ENCODE measurements at regions not wholly inside any gene's neighbourhood (a gene's known extent, or its start where the extent isn't known, plus 50 kb on each side); places are given as distances from the start of the nearest gene placed in this dataset.
"Not testable (repeated sequence)": the region's sequence is repeated elsewhere in the genome, so short reads cannot be mapped to it uniquely, and the experiment has no call there.

GRCh38 chr7:57740126-57740525 is 290.1 kb downstream of the ZNF716 start:
- H3K27me3 ChIP-seq (replicated peaks in 1 of 2; ENCODE audit: control insufficient read depth in 2 of 2, extremely low read depth in 1 of 2, insufficient read depth in 2 of 2, low read length in 1 of 2); CTCF ChIA-PET; H3K27me3 Mint-ChIP-seq; H3K27ac ChIP-seq (ENCODE audit: low read length); H3K27ac Mint-ChIP-seq; H3K4me3 Mint-ChIP-seq; H3K36me3 ChIP-seq (ENCODE audit: control insufficient read depth in 2 of 2, extremely low read depth in 1 of 2, insufficient read depth in 1 of 2, low read length in 1 of 2); H3K4me3 ChIP-seq (ENCODE audit: control insufficient read depth in 1 of 2, extremely low read depth in 1 of 2, low read length in 1 of 2); ATAC-seq (replicated peaks in 1 of 4); POLR2A ChIA-PET; H3K4me1 ChIP-seq (ENCODE audit: control insufficient read depth in 1 of 2, extremely low read depth in 1 of 2, insufficient read depth in 2 of 2, low read length in 2 of 2); H3K36me3 Mint-ChIP-seq; H3K9me3 ChIP-seq; DNase-seq; H3K4me1 Mint-ChIP-seq: not testable (repeated sequence)
- H3K9me3 Mint-ChIP-seq = peaks cover 13 to 20% (median 16%) of the 10 kb centered on the region in 3 donors
- no CpG with 5 or more reads among the region's 3 CpGs for WGBS (ENCODE audit: insufficient coverage)

- DNase-seq (no peak), ATAC-seq (replicated peaks in 1 of 4) (no peak)
- Histone ChIP-seq H3K36me3 (ENCODE audit: control insufficient read depth in 2 of 2, extremely low read depth in 1 of 2, insufficient read depth in 1 of 2, low read length in 1 of 2) (no peaks in the 10 kb centered on the region), H3K4me1 (ENCODE audit: control insufficient read depth in 1 of 2, extremely low read depth in 1 of 2, insufficient read depth in 2 of 2, low read length in 2 of 2) (no peaks in the 10 kb centered on the region), H3K9me3 (no peaks in the 10 kb centered on the region), H3K27ac (ENCODE audit: low read length) (no peak overlapping the region), H3K27me3 (replicated peaks in 1 of 2; ENCODE audit: control insufficient read depth in 2 of 2, extremely low read depth in 1 of 2, insufficient read depth in 2 of 2, low read length in 1 of 2) (no peaks in the 10 kb centered on the region), H3K4me3 (ENCODE audit: control insufficient read depth in 1 of 2, extremely low read depth in 1 of 2, low read length in 1 of 2) (no peak overlapping the region)
- ChIA-PET POLR2A (no interaction called here), CTCF (no interaction called here)
- Mint-ChIP-seq H3K36me3 (no peaks in the 10 kb centered on the region), H3K9me3 (peaks cover 14 to 19% (median 16%) of the 10 kb centered on the region in 3 donors), H3K4me3 (no peak overlapping the region), H3K27ac (no peak overlapping the region), H3K4me1 (no peaks in the 10 kb centered on the region), H3K27me3 (no peaks in the 10 kb centered on the region)
- 100% methylated on average over 2 of the region's 5 CpGs for WGBS (ENCODE audit: insufficient coverage)
These were observed 319.2 kb downstream of the ZNF716 start for GRCh38 chr7:57769131-57769530.

GRCh38 chr7:57769958-57770357 is 320.0 kb downstream of the ZNF716 start:
- H3K4me3 Mint-ChIP-seq = no peak overlapping the region
- no peak overlapping the region for H3K27ac Mint-ChIP-seq
- H3K4me3 ChIP-seq (ENCODE audit: control insufficient read depth in 1 of 2, extremely low read depth in 1 of 2, low read length in 1 of 2) = no peak overlapping the region
- CTCF ChIA-PET = no interaction called here
- no peaks in the 10 kb centered on the region for H3K9me3 ChIP-seq
- no peak for DNase-seq
- WGBS (ENCODE audit: insufficient coverage) = 81% methylated on average over 24 of the region's 24 CpGs
- H3K4me1 ChIP-seq (ENCODE audit: control insufficient read depth in 1 of 2, extremely low read depth in 1 of 2, insufficient read depth in 2 of 2, low read length in 2 of 2) = no peaks in the 10 kb centered on the region
- no peak for ATAC-seq (replicated peaks in 1 of 4)
- H3K9me3 Mint-ChIP-seq = peaks cover 16 to 19% (median 18%) of the 10 kb centered on the region in 3 donors
- H3K36me3 ChIP-seq (ENCODE audit: control insufficient read depth in 2 of 2, extremely low read depth in 1 of 2, insufficient read depth in 1 of 2, low read length in 1 of 2) = no peaks in the 10 kb centered on the region
- H3K4me1 Mint-ChIP-seq = no peaks in the 10 kb centered on the region
- no peak overlapping the region for H3K27ac ChIP-seq (ENCODE audit: low read length)
- no peaks in the 10 kb centered on the region for H3K36me3 Mint-ChIP-seq
- POLR2A ChIA-PET = no interaction called here
- H3K27me3 ChIP-seq (replicated peaks in 1 of 2; ENCODE audit: control insufficient read depth in 2 of 2, extremely low read depth in 1 of 2, insufficient read depth in 2 of 2, low read length in 1 of 2) = no peaks in the 10 kb centered on the region
- no peaks in the 10 kb centered on the region for H3K27me3 Mint-ChIP-seq

- no peaks in the 10 kb centered on the region for H3K36me3 Mint-ChIP-seq
- ChIA-PET CTCF (no interaction called here), POLR2A (no interaction called here)
- no peak for ATAC-seq (replicated peaks in 1 of 4)
- no peak overlapping the region for H3K4me3 Mint-ChIP-seq
- H3K27me3 Mint-ChIP-seq = no peaks in the 10 kb centered on the region
- H3K4me1 Mint-ChIP-seq = no peaks in the 10 kb centered on the region
- no peak for DNase-seq
- 87% methylated on average over 33 of the region's 42 CpGs for WGBS (ENCODE audit: insufficient coverage)
- H3K36me3 ChIP-seq (ENCODE audit: control insufficient read depth in 2 of 2, extremely low read depth in 1 of 2, insufficient read depth in 1 of 2, low read length in 1 of 2) = no peaks in the 10 kb centered on the region
- no peak overlapping the region for H3K4me3 ChIP-seq (ENCODE audit: control insufficient read depth in 1 of 2, extremely low read depth in 1 of 2, low read length in 1 of 2)
- no peak overlapping the region for H3K27ac ChIP-seq (ENCODE audit: low read length)
- H3K4me1 ChIP-seq (ENCODE audit: control insufficient read depth in 1 of 2, extremely low read depth in 1 of 2, insufficient read depth in 2 of 2, low read length in 2 of 2) = no peaks in the 10 kb centered on the region
- peaks cover 19 to 23% (median 22%) of the 10 kb centered on the region in 3 donors for H3K9me3 Mint-ChIP-seq
- no peak overlapping the region for H3K27ac Mint-ChIP-seq
- no peaks in the 10 kb centered on the region for H3K9me3 ChIP-seq
- no peaks in the 10 kb centered on the region for H3K27me3 ChIP-seq (replicated peaks in 1 of 2; ENCODE audit: control insufficient read depth in 2 of 2, extremely low read depth in 1 of 2, insufficient read depth in 2 of 2, low read length in 1 of 2)
These were observed 322.3 kb downstream of the ZNF716 start for GRCh38 chr7:57772126-57772924.

GRCh38 chr7:57774300-57774699 is 324.3 kb downstream of the ZNF716 start:
- no peak for ATAC-seq (replicated peaks in 1 of 4)
- H3K27me3 Mint-ChIP-seq = no peaks in the 10 kb centered on the region
- peaks cover 21 to 29% (median 27%) of the 10 kb centered on the region in 3 donors for H3K9me3 Mint-ChIP-seq
- no peaks in the 10 kb centered on the region for H3K36me3 Mint-ChIP-seq
- DNase-seq = no peak
- no peak overlapping the region for H3K4me3 ChIP-seq (ENCODE audit: control insufficient read depth in 1 of 2, extremely low read depth in 1 of 2, low read length in 1 of 2)
- no peaks in the 10 kb centered on the region for H3K4me1 Mint-ChIP-seq
- H3K36me3 ChIP-seq (ENCODE audit: control insufficient read depth in 2 of 2, extremely low read depth in 1 of 2, insufficient read depth in 1 of 2, low read length in 1 of 2) = no peaks in the 10 kb centered on the region
- WGBS (ENCODE audit: insufficient coverage) = 95% methylated on average over 12 of the region's 13 CpGs
- H3K27me3 ChIP-seq (replicated peaks in 1 of 2; ENCODE audit: control insufficient read depth in 2 of 2, extremely low read depth in 1 of 2, insufficient read depth in 2 of 2, low read length in 1 of 2) = no peaks in the 10 kb centered on the region
- ChIA-PET POLR2A (no interaction called here), CTCF (no interaction called here)
- H3K27ac ChIP-seq (ENCODE audit: low read length) = no peak overlapping the region
- no peak overlapping the region for H3K27ac Mint-ChIP-seq
- H3K4me3 Mint-ChIP-seq = no peak overlapping the region
- H3K4me1 ChIP-seq (ENCODE audit: control insufficient read depth in 1 of 2, extremely low read depth in 1 of 2, insufficient read depth in 2 of 2, low read length in 2 of 2) = no peaks in the 10 kb centered on the region
- H3K9me3 ChIP-seq = no peaks in the 10 kb centered on the region

GRCh38 chr7:57775396-57776088 is 325.6 kb downstream of the ZNF716 start:
- POLR2A ChIA-PET = no interaction called here
- WGBS (ENCODE audit: insufficient coverage) = 84% methylated on average over 12 of the region's 17 CpGs
- Mint-ChIP-seq H3K9me3 (peaks cover 20 to 29% (median 26%) of the 10 kb centered on the region in 3 donors), H3K4me1 (no peaks in the 10 kb centered on the region), H3K27me3 (no peaks in the 10 kb centered on the region), H3K4me3 (no peak overlapping the region), H3K36me3 (no peaks in the 10 kb centered on the region), H3K27ac (no peak overlapping the region)
- Histone ChIP-seq H3K4me1 (ENCODE audit: control insufficient read depth in 1 of 2, extremely low read depth in 1 of 2, insufficient read depth in 2 of 2, low read length in 2 of 2) (no peaks in the 10 kb centered on the region), H3K36me3 (ENCODE audit: control insufficient read depth in 2 of 2, extremely low read depth in 1 of 2, insufficient read depth in 1 of 2, low read length in 1 of 2) (no peaks in the 10 kb centered on the region), H3K27me3 (replicated peaks in 1 of 2; ENCODE audit: control insufficient read depth in 2 of 2, extremely low read depth in 1 of 2, insufficient read depth in 2 of 2, low read length in 1 of 2) (no peaks in the 10 kb centered on the region), H3K4me3 (ENCODE audit: control insufficient read depth in 1 of 2, extremely low read depth in 1 of 2, low read length in 1 of 2) (no peak overlapping the region), H3K9me3 (no peaks in the 10 kb centered on the region), H3K27ac (ENCODE audit: low read length) (no peak overlapping the region)
- DNase-seq = no peak
- CTCF ChIA-PET = no interaction called here
- no peak for ATAC-seq (replicated peaks in 1 of 4)
